NCI-H2227 (cell line): ENCODE measurements at regions not wholly inside any gene's neighbourhood (a gene's known extent, or its start where the extent isn't known, plus 50 kb on each side); places are given as distances from the start of the nearest gene placed in this dataset.
A peak's percentile ranks its signal among the peaks of the same experiment; 100 is the strongest.
"Not testable (repeated sequence)": the region's sequence is repeated elsewhere in the genome, so short reads cannot be mapped to it uniquely, and the experiment has no call there.

Experiments used
- DNase-seq: peaks from one replicate; lab custom pipeline; 2025; ENCODE audit not compliant: unreplicated experiment; lab: John Stamatoyannopoulos, UW

- no peak for DNase-seq
Observed at GRCh38 chr5:8839361-8840055, 706.4 kb downstream of the SEMA5A start.

GRCh38 chr5:8840237-8840636, 705.6 kb downstream of the SEMA5A start:
- no peak for DNase-seq

- DNase-seq, result not testable (repeated sequence)
Observed at GRCh38 chr5:8840746-8841145, 705.1 kb downstream of the SEMA5A start.

- peak; percentile 20 for DNase-seq
Observed at GRCh38 chr5:8842971-8843551, 702.8 kb downstream of the SEMA5A start.

GRCh38 chr5:8843771-8844170, 702.1 kb downstream of the SEMA5A start:
- no peak for DNase-seq

- no peak for DNase-seq
Observed at GRCh38 chr5:8844206-8844605, 701.7 kb downstream of the SEMA5A start.

GRCh38 chr5:8844847-8845246, 701.0 kb downstream of the SEMA5A start:
- no peak for DNase-seq

- no peak for DNase-seq
Observed at GRCh38 chr5:8845296-8845695, 700.6 kb downstream of the SEMA5A start.

GRCh38 chr5:8848366-8848765, 697.5 kb downstream of the SEMA5A start:
- DNase-seq, result peak; percentile 11

GRCh38 chr5:8848997-8849594, 696.8 kb downstream of the SEMA5A start:
- DNase-seq, result no peak

- no peak for DNase-seq
Observed at GRCh38 chr5:8851101-8851500, 694.8 kb downstream of the SEMA5A start.

GRCh38 chr5:8857051-8857450, 688.8 kb downstream of the SEMA5A start:
- no peak for DNase-seq

- DNase-seq, result no peak
Observed at GRCh38 chr5:8861764-8862163, 684.1 kb downstream of the SEMA5A start.

- no peak for DNase-seq
Observed at GRCh38 chr5:8864053-8864452, 681.8 kb downstream of the SEMA5A start.

GRCh38 chr5:8865266-8865665, 680.6 kb downstream of the SEMA5A start:
- DNase-seq, result no peak

- DNase-seq, result no peak
Observed at GRCh38 chr5:8865686-8866374, 680.0 kb downstream of the SEMA5A start.

- DNase-seq, result no peak
Observed at GRCh38 chr5:8868283-8868682, 677.6 kb downstream of the SEMA5A start.

- DNase-seq, result no peak
Observed at GRCh38 chr5:8869932-8870331, 675.9 kb downstream of the SEMA5A start.

GRCh38 chr5:8870349-8870958, 675.4 kb downstream of the SEMA5A start:
- no peak for DNase-seq

GRCh38 chr5:8870959-8871355, 674.9 kb downstream of the SEMA5A start:
- no peak for DNase-seq

GRCh38 chr5:8871446-8871845, 674.4 kb downstream of the SEMA5A start:
- no peak for DNase-seq

GRCh38 chr5:8875722-8876121, 670.2 kb downstream of the SEMA5A start:
- no peak for DNase-seq
